Endodermal cell (in vitro differentiated cells): ENCODE measurements at regions not wholly inside any gene's neighbourhood (a gene's known extent, or its start where the extent isn't known, plus 50 kb on each side); places are given as distances from the start of the nearest gene placed in this dataset.
"Not testable (repeated sequence)": the region's sequence is repeated elsewhere in the genome, so short reads cannot be mapped to it uniquely, and the experiment has no call there.

Experiments used
- DNase-seq: peaks from one replicate; pipeline ENCODE4 v3.0.0-alpha.2; 2017
- H3K27ac ChIP-seq: 2 replicates; pipeline ENCODE4 v1.5.1; 2013; ENCODE audit warnings: mild to moderate bottlenecking, low read depth, low read length, moderate library complexity
- H3K27me3 ChIP-seq: 2 replicates; pipeline ENCODE4 v1.6.1; 2013; ENCODE audit warnings: mild to moderate bottlenecking, low read length, moderate library complexity; ENCODE audit not compliant: insufficient read depth, control insufficient read depth, poor library complexity, severe bottlenecking
- H3K36me3 ChIP-seq: 2 replicates; pipeline ENCODE4 v1.7.0; 2013; ENCODE audit warnings: mild to moderate bottlenecking, low read length, moderate library complexity; ENCODE audit not compliant: control insufficient read depth, insufficient read depth
- H3K4me1 ChIP-seq: one replicate; pipeline ENCODE4 v1.7.0; 2013; ENCODE audit warnings: low read length; ENCODE audit not compliant: control insufficient read depth, insufficient read depth
- H3K4me3 ChIP-seq: 2 replicates; pipeline ENCODE4 v1.5.1; 2013; ENCODE audit warnings: mild to moderate bottlenecking, low read length, moderate library complexity
- H3K9ac ChIP-seq: 2 replicates; pipeline ENCODE4 v1.6.1; 2013; ENCODE audit warnings: mild to moderate bottlenecking, low read length, moderate library complexity; ENCODE audit not compliant: poor library complexity, severe bottlenecking; ENCODE audit errors: extremely low read depth
- H3K9me3 ChIP-seq: 2 replicates; pipeline ENCODE4 v1.6.1; 2013; ENCODE audit warnings: mild to moderate bottlenecking, low read length, moderate library complexity; ENCODE audit not compliant: control insufficient read depth
- H3K27ac Mint-ChIP-seq: 2 replicates; pipeline ENCODE4 v1.8.0; 2020; ENCODE audit warnings: mixed read lengths
- H3K27me3 Mint-ChIP-seq: 2 replicates; pipeline ENCODE4 v1.8.0; 2021; ENCODE audit warnings: mild to moderate bottlenecking, mixed read lengths; ENCODE audit not compliant: insufficient read depth
- H3K36me3 Mint-ChIP-seq: 2 replicates; pipeline ENCODE4 v1.8.0; 2020; ENCODE audit warnings: low read depth, mixed read lengths
- H3K4me1 Mint-ChIP-seq: 2 replicates; pipeline ENCODE4 v1.8.0; 2020; ENCODE audit warnings: mixed read lengths
- H3K4me3 Mint-ChIP-seq: 2 replicates; pipeline ENCODE4 v1.8.0; 2020; ENCODE audit warnings: mild to moderate bottlenecking, moderate library complexity, mixed read lengths
- H3K9me3 Mint-ChIP-seq: 2 replicates; pipeline ENCODE4 v1.8.0; 2020; ENCODE audit warnings: mild to moderate bottlenecking, mixed read lengths
- CTCF ChIP-seq: fragments of 200-600 bp; sonication (generic); conservative IDR thresholded peaks from 2 replicates; pipeline ENCODE4 v1.5.0; 2021; ENCODE audit warnings: antibody characterized with exemption, mild to moderate bottlenecking
- WGBS, 2 experiments: methylation state at CpG; one replicate each; pipeline versions ENCODE4 v1.1.5 to v1.1.7; 2013; ENCODE audit warnings: missing lambda C conversion rate in 2 of 2, mixed read lengths in 1 of 2; ENCODE audit not compliant: insufficient coverage in 1 of 2, insufficient read length in 1 of 2; 5-methylcytosine and 5-hydroxymethylcytosine counted together

DNA sequence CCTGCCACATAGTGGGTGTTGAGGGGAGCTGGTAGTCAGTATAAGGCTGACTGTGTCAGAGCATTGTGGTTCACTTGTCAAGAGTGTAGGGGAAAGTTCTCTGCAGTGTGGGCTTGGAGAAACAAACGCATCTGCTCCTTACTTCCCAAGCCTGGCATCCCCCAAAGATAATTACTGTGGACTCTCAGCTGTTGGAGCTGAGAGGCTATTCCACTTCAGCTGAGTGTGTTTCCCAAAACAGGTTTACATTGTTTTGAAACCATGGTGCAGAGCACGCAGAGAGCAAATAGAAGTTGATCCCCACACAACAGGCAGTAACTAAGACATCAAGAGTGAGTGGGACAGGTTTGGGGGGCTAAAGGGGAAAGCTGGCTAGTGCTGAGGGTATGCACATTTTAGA lies 181.0 kb upstream of the EOLA2 start:
- Mint-ChIP-seq H3K4me1 (peaks cover 11% of the 10 kb centered on the region), H3K4me3 (no peak overlapping the region), H3K36me3 (no peaks in the 10 kb centered on the region), H3K27ac (no peak overlapping the region), H3K27me3 (no peaks in the 10 kb centered on the region), H3K9me3 (peaks cover 68% of the 10 kb centered on the region)
- Histone ChIP-seq H3K27ac (no peak overlapping the region), H3K27me3 (no peaks in the 10 kb centered on the region), H3K9me3 (no peaks in the 10 kb centered on the region), H3K4me3 (no peak overlapping the region), H3K9ac (no peak overlapping the region), H3K4me1 (no peaks in the 10 kb centered on the region), H3K36me3 (no peaks in the 10 kb centered on the region)
- 90 to 100% methylated on average over 1 to 2 of the region's 2 CpGs for WGBS, 2 experiments
- DNase-seq, result no peak
- no peak for TF ChIP-seq CTCF

DNA sequence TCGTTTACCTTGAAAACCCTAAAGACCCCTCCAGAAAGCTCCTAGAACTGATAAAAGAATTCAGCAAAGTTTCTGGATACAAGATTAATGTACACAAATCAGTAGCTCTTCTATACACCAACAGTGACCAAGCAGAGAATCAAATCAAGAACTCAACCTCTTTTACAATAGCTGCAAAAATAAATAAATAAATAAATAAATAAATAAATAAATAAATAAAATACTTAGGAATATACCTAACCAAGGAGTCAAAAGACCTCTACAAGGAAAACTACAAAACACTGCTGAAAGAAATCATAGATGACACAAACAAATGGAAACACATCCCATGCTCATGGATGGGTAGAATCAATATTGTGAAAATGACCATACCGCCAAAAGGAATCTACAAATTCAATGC lies 186.8 kb upstream of the EOLA2 start:
- H3K36me3 ChIP-seq, H3K27ac ChIP-seq, H3K4me1 Mint-ChIP-seq, DNase-seq, H3K27me3 Mint-ChIP-seq, H3K27ac Mint-ChIP-seq, H3K4me3 ChIP-seq, H3K4me1 ChIP-seq, H3K9ac ChIP-seq, H3K36me3 Mint-ChIP-seq, H3K9me3 ChIP-seq, H3K27me3 ChIP-seq, H3K4me3 Mint-ChIP-seq: not testable (repeated sequence)
- 88% methylated on average over 2 of the region's 2 CpGs; no CpG with 5 or more reads in 1 of the 2 experiments for WGBS, 2 experiments
- H3K9me3 Mint-ChIP-seq, result peaks cover 68% of the 10 kb centered on the region

GRCh38 chrX:150127216-150127615 lies 188.9 kb upstream of the EOLA2 start:
- Histone ChIP-seq H3K9ac (no peak overlapping the region), H3K4me1 (no peaks in the 10 kb centered on the region), H3K4me3 (no peak overlapping the region), H3K9me3 (no peaks in the 10 kb centered on the region), H3K36me3 (no peaks in the 10 kb centered on the region), H3K27ac (no peak overlapping the region), H3K27me3 (no peaks in the 10 kb centered on the region)
- Mint-ChIP-seq H3K27ac (no peak overlapping the region), H3K9me3 (peaks cover 52% of the 10 kb centered on the region), H3K4me3 (no peak overlapping the region), H3K36me3 (no peaks in the 10 kb centered on the region), H3K4me1 (no peaks in the 10 kb centered on the region), H3K27me3 (peaks cover 3% of the 10 kb centered on the region)
- no peak for DNase-seq
- 85% methylated on average over 3 of the region's 3 CpGs; no CpG with 5 or more reads in 1 of the 2 experiments for WGBS, 2 experiments
- peak; percentile 14 for TF ChIP-seq CTCF
